BE2C (cell line): ENCODE measurements at regions not wholly inside any gene's neighbourhood (a gene's known extent, or its start where the extent isn't known, plus 50 kb on each side); places are given as distances from the start of the nearest gene placed in this dataset.

Source experiments
- DNase-seq: peaks from one replicate; pipeline ENCODE4 v3.0.0-alpha.2; 2020
- H3K27me3 ChIP-seq: fragments of 250-450 bp; sonication (Bioruptor Pico); 2 replicates; pipeline ENCODE4 v1.5.1; 2020; ENCODE audit warnings: mild to moderate bottlenecking
- H3K36me3 ChIP-seq: fragments of 250-450 bp; sonication (Bioruptor Pico); 2 replicates; pipeline ENCODE4 v1.5.1; 2020; ENCODE audit warnings: mild to moderate bottlenecking
- H3K4me1 ChIP-seq: fragments of 250-450 bp; sonication (Bioruptor Pico); 2 replicates; pipeline ENCODE4 v1.5.1; 2020
- H3K4me3 ChIP-seq: 2 replicates; pipeline ENCODE4 v1.5.1; 2011; ENCODE audit warnings: low read depth, low read length
- H3K9me3 ChIP-seq: fragments of 250-450 bp; sonication (Bioruptor Pico); 2 replicates; pipeline ENCODE4 v1.5.1; 2020
- TF ChIP-seq, protein P1 (sequence below): IDR thresholded peaks from 2 replicates; pipeline ENCODE4 v1.5.1; 2012; ENCODE audit warnings: mild to moderate bottlenecking, low read depth, low read length

- no peaks in the 10 kb centered on the region for H3K9me3 ChIP-seq
- DNase-seq, result no peak
- no peak overlapping the region for H3K4me3 ChIP-seq
- H3K36me3 ChIP-seq, result no peaks in the 10 kb centered on the region
- no peaks in the 10 kb centered on the region for H3K4me1 ChIP-seq
- TF ChIP-seq, protein P1, sequence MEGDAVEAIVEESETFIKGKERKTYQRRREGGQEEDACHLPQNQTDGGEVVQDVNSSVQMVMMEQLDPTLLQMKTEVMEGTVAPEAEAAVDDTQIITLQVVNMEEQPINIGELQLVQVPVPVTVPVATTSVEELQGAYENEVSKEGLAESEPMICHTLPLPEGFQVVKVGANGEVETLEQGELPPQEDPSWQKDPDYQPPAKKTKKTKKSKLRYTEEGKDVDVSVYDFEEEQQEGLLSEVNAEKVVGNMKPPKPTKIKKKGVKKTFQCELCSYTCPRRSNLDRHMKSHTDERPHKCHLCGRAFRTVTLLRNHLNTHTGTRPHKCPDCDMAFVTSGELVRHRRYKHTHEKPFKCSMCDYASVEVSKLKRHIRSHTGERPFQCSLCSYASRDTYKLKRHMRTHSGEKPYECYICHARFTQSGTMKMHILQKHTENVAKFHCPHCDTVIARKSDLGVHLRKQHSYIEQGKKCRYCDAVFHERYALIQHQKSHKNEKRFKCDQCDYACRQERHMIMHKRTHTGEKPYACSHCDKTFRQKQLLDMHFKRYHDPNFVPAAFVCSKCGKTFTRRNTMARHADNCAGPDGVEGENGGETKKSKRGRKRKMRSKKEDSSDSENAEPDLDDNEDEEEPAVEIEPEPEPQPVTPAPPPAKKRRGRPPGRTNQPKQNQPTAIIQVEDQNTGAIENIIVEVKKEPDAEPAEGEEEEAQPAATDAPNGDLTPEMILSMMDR, result no peak
- no peaks in the 10 kb centered on the region for H3K27me3 ChIP-seq
Measured at GRCh38 chr2:220120041-220120440, 492.6 kb downstream of the SLC4A3 start.

DNA sequence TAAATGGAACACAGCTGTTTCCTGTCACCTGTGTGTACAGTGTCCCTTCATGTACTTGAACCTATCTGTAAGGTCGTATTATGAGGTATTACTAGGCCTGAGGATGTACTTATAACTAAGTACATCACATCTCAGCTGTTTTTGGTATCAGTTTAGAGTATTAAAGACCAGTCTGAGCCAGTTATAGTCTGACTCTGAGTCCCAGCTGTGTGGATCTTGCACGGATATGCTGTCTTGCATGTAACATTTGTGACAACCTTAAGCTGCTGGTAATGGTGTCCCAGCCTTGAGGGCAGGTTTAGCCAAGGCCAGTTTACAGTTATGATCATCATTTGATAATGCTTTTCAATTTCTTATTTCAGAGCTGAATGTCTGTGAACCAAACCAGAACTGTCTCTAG is 496.3 kb downstream of the SLC4A3 start:
- Histone ChIP-seq H3K27me3 (no peaks in the 10 kb centered on the region), H3K36me3 (no peaks in the 10 kb centered on the region), H3K9me3 (no peaks in the 10 kb centered on the region), H3K4me3 (no peak overlapping the region), H3K4me1 (no peaks in the 10 kb centered on the region)
- TF ChIP-seq, protein P1, result no peak
- no peak for DNase-seq

- Histone ChIP-seq H3K4me3 (no peak overlapping the region), H3K27me3 (no peaks in the 10 kb centered on the region), H3K9me3 (no peaks in the 10 kb centered on the region), H3K4me1 (no peaks in the 10 kb centered on the region), H3K36me3 (no peaks in the 10 kb centered on the region)
- TF ChIP-seq, protein P1, result no peak
- DNase-seq, result no peak
Measured at GRCh38 chr2:220125551-220125950, 498.1 kb downstream of the SLC4A3 start.

- Histone ChIP-seq H3K4me1 (no peaks in the 10 kb centered on the region), H3K27me3 (no peaks in the 10 kb centered on the region), H3K36me3 (no peaks in the 10 kb centered on the region), H3K9me3 (no peaks in the 10 kb centered on the region), H3K4me3 (no peak overlapping the region)
- TF ChIP-seq, protein P1, result no peak
- DNase-seq, result no peak
Measured at GRCh38 chr2:220127311-220127710, 499.9 kb downstream of the SLC4A3 start.

DNA sequence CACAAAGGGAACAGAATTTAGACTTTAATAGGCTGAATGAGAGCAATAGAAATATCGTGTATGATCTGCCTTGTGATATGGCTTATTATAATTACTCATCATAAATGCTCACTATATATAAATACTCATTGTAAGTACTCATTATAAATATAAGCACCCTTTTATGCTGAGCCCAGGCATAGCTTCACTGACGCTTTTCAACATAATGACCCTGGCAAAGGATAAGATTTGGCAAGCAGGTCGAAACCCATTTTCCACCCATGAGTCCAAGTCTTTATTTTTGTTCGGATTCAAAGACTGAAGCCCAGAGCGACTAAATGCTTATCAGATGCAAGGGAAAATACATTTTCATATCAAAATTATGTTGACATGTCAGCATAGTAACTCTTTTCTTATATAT is 500.4 kb downstream of the SLC4A3 start:
- H3K27me3 ChIP-seq, result no peaks in the 10 kb centered on the region

DNA sequence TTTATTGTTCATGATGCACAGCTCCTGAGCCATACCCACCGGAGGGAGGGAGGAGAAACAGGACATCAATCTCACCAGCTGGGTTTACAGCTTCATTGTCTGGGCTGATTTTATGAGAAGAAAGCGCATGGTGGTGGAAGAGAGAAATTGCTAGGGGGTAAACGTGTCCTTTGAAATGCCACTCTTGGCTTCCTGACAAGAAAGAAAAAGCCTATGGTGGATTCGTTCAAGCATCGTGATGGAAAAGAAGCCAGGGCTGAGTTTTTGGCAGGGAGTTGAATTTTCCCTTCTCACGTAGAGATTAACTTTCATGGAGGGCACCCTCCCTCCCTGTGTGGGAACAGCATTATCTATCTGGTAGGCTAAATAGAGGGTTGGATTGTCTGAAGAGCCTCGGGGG is 502.0 kb downstream of the SLC4A3 start:
- Histone ChIP-seq H3K4me1 (no peaks in the 10 kb centered on the region), H3K4me3 (no peak overlapping the region), H3K27me3 (no peaks in the 10 kb centered on the region), H3K9me3 (no peaks in the 10 kb centered on the region), H3K36me3 (no peaks in the 10 kb centered on the region)
- TF ChIP-seq, protein P1, result no peak
- DNase-seq, result no peak

More for the DNA sequence above, 500.4 kb downstream of the SLC4A3 start:
- DNase-seq, result no peak
- no peaks in the 10 kb centered on the region for H3K4me1 ChIP-seq
- H3K4me3 ChIP-seq, result no peak overlapping the region
- TF ChIP-seq, protein P1, result no peak
- no peaks in the 10 kb centered on the region for H3K36me3 ChIP-seq
- H3K9me3 ChIP-seq, result no peaks in the 10 kb centered on the region
